KG1 (cell line): ENCODE measurements at regions not wholly inside any gene's neighbourhood (a gene's known extent, or its start where the extent isn't known, plus 50 kb on each side); places are given as distances from the start of the nearest gene placed in this dataset.

ENCODE experiments used
- DNase-seq: peaks from one replicate; lab custom pipeline; 2025; lab: John Stamatoyannopoulos, UW

DNA sequence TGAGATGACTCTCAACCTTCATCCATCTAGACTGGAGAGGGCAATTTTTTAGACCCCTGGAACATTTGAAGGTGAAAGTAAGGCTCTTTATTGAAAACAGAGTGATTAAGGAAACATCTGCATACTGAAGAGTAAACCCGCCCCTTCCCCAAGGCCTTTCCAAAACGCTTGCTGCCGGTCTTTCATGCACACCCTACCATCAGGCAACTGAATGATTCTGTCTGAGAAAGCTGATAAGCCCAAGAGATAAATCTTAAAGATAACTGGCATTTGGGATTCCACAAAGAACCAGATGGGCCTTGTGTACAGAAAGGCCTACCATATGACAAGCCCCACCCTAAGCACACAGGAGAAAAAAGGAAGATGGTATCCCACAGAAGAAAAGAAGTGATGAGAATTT lies 54.4 kb upstream of the PIK3R1 start:
- no peak for DNase-seq

GRCh38 chr5:68159224-68159951 lies 56.2 kb upstream of the PIK3R1 start:
- DNase-seq = no peak

GRCh38 chr5:68155940-68156339 lies 59.6 kb upstream of the PIK3R1 start:
- no peak for DNase-seq

DNA sequence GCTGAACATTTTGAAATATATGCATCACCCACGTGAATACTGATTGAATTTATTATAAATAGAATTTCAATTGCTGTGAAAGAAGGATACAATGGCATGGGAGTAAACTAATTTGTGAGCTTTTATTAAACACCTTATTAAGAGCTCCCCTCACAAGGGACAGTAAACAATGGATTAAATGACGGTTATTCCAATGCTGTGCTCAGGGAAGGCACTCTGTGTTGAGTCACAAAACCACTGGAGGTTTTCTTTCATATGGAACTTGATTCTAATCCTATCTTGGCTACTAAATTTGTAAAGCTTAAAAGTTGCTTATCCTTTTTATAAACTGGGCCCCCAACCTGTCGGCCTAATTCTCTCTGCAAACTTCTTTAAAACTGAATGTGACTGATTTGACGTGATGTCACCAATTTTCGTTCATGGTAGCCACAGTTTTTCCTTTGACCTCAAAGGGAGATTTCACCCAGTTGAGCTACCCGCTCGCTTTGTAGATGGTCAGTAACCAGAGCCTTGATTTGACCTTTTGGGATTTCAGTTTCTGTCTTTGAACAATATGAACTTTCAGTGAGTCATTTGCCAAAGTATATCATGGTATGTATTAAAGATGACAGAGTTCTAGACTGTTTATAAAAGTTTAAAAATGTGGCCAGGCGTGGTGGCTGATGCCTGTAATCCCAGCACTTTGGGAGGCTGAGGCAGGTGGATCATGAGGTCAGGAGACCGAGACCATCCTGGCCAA lies 61.3 kb upstream of the PIK3R1 start:
- no peak for DNase-seq

- no peak for DNase-seq
Observed at GRCh38 chr5:68151812-68152211, 63.7 kb upstream of the PIK3R1 start.

- no peak for DNase-seq
Observed at GRCh38 chr5:68149189-68149588, 66.4 kb upstream of the PIK3R1 start.

GRCh38 chr5:68148096-68148495 lies 67.5 kb upstream of the PIK3R1 start:
- no peak for DNase-seq

GRCh38 chr5:68147659-68148058 lies 67.9 kb upstream of the PIK3R1 start:
- no peak for DNase-seq

DNA sequence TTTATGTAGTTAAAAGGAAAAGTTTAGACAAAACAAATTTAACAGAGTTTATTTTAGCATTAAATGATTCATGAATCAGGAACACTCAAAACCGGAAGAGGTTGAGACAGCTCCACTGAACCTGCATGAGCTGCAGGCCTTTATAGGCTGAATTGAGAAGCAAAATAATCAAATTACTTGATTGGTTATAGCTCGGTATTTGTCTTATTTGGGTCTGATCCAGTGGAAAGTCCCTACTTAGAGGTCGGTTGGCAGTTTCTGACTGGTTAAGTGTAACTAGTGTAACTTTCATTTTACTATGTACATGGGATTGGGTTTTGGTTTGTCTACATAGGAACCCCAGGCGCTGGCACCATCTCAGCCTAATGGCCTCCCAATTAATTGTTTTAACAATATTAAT lies 74.1 kb upstream of the PIK3R1 start:
- DNase-seq = no peak

GRCh38 chr5:68140763-68141162 lies 74.8 kb upstream of the PIK3R1 start:
- no peak for DNase-seq

DNA sequence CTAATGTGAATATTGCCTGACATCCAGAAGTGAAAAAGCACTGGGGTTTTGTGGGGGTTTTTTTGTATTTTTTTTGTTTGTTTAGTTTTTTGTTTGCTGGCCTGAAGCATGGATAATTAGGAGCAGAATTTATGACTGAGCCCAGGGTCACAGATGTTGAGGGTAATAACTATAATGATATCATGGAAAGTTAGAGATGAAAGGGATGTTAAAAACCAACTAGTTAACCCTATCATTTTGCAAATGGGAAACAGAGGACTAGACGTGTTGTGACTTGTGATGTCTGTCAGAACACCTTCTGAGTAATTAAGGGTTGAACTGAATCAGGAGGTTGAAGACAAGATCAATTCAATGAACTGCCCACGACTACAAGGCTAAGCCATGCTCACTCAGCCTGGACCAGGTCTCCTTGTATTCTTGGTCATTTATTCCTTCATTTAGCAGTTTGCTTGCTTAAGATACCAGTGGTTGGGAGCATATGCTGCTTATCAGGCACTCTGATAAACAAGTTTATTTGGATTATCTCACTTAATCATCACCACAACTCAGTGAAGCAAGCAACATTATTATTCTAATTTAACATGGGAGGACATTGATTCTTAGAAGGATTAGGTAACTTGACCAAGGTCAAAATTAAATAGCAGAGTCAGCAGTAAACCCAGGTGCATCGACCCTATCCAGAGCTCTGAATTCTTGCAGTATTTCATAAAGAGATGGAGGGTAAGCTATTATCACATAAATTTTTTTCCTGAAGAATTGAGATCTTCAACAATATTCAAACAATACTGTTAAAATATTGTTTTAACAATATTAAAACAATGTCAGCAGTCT lies 75.7 kb upstream of the PIK3R1 start:
- no peak for DNase-seq

- DNase-seq = no peak
Observed at GRCh38 chr5:68137511-68138140, 77.9 kb upstream of the PIK3R1 start.

DNA sequence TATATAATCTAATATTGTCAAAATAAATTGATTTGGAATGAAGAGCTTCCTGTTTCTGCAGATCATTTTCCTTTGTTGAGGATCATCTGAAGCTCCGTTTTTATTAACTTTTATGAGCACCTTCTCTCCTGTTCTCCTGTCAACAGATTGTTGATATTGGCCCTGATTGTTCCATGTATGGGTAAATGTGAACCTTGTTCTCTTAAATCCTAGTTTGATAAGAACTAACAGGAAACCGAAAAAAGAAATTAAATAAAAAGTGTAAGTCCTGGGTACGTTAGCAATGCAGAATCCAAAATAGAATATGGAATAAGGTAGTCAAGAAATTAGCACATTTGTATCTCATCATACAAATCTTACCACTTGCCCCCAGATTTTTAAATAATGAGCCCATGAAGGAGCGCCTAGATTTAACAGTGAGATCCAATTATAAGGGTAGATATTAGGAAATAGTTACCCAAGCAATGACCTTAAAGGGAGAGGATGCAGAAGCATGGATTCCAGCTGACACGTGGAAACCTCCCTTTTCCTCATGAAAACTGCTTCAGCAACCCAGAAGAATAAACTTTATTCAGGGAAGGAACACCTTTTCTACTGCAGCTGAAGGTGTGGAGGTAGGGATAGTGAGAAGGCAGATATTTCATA lies 80.8 kb upstream of the PIK3R1 start:
- DNase-seq = no peak

DNA sequence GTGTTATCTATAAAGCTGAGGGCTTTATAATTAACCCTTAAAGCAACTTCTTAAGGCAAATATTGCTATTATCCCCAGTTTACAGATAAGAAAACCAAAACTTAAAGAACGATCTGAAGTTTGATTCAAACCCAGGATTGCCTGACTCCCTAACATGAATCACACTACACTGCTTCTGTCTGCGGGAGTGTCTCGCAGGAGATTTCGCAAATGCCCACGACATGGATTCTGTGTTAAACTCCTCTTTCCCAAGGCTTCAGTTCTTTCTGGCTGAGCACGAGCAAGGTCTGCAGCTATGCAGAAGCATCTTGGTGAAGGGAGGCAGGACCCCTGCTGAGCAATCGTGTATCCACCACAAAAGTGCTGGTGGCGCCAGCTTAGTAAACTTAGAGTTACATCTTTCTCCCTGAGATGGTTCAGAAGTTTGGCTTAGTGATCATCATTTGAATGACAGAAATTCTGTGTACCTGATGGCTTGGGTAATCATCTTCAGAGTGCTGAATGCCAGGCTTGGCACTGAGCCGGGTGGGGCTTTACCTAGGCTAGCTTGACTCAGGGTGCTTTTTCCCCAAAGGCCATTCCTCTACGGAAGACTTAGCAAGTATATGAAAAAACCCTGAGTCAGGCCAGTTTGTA lies 81.4 kb upstream of the PIK3R1 start:
- DNase-seq = no peak

- DNase-seq = no peak
Observed at GRCh38 chr5:68130253-68130652, 85.3 kb upstream of the PIK3R1 start.

DNA sequence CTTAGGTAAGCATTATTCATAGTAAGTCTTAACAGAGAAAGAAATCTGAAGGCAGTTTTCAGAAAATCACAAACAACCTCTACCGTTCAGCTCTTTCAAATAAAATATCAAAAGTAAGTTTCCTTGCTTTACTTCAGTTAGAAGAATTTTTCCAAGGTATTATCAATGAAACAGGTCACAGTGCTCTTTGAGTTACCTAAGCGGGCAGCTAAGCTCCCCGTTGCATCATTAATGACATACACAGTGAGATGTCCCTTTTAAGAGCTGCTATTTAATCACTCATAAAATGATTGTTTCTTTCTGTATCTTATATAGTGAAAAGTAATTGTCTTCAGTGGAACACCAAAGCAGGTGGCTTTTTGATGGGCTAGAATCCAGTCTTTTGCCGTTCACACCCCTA lies 86.2 kb upstream of the PIK3R1 start:
- DNase-seq = no peak

- DNase-seq = no peak
Observed at GRCh38 chr5:68126886-68127285, 88.7 kb upstream of the PIK3R1 start.

- no peak for DNase-seq
Observed at GRCh38 chr5:68122439-68123328, 92.9 kb upstream of the PIK3R1 start.

DNA sequence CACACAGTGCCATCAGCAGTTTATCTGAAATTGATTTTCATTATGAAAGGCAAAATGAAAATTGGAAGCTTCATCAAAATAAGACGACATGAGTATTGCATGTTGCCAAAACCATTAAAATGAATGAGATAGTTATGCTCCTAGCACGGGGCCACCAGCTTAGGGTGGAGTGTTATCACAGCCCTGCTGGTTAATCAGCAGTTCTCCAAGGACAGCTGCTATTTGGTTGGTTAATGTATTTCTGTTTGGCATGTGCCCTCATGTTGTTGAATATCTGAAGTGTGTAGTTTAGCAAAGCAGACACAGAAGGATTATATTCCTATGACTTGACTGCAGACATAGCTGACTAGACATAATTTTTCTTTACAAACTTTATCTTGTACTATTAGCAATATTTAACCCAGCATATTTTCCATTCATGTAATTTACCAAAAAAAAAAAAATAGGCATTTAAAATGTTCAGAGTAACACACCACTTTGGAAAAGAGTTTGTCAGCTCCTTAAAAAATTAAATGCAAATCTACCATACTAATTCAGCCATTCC lies 98.6 kb upstream of the PIK3R1 start:
- no peak for DNase-seq

DNA sequence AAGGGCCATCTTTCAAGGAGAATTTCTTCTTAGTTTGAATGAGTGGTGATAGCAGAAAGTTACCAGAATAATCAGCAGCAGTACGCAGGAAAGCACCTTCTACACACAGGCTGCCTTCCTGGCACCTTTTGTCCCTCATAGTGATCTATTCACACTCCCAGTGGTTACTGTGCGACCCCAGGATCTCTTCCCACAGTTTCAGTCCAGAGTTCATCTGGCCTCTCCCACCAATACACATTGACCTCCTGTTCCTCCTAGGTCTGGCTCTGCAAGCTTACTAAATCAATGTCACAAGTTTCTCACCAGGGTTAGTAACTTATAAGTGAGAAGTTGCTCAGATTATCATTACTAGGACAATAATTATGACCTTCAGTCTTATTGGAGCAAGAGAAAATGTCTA lies 99.1 kb upstream of the PIK3R1 start:
- no peak for DNase-seq
